A549 (cell line): ENCODE measurements at regions not wholly inside any gene's neighbourhood (a gene's known extent, or its start where the extent isn't known, plus 50 kb on each side); places are given as distances from the start of the nearest gene placed in this dataset.

Experiments used
- ATAC-seq, 2 experiments: fragments of 200-7000 bp in 1 of 2; fragments of >200 bp in 1 of 2; cut with Nextera tagmentation in 1 of 2; cut with Tn5 transposase in 1 of 2; 3 replicates each; pipeline versions ENCODE4 v1.8.0 to v1.9.1; 2018 to 2020; ENCODE audit warnings: mild to moderate bottlenecking in 1 of 2, moderate library complexity in 1 of 2
- CTCF ChIA-PET: fragments of 300-600 bp; sonication (Branson Sonifier 250); formaldehyde crosslinking; extraction: SDS; loops from one replicate; lab custom pipeline; 2021; ENCODE audit warnings: antibody characterized with exemption, inconsistent platforms; lab: Yijun Ruan, JAX
- POLR2A ChIA-PET: fragments of 350-600 bp; formaldehyde crosslinking; extraction: SDS; loops from one replicate; lab custom pipeline; 2021; ENCODE audit warnings: antibody characterized with exemption, inconsistent platforms; lab: Yijun Ruan, JAX
- DNase-seq, 2 experiments: peaks; one replicate each; pipeline versions ENCODE4 v3.0.0 to v3.0.0-alpha.2; 2011 to 2016; ENCODE audit warnings: low read depth in 1 of 2, low spot score in 1 of 2
- FAIRE-seq: peaks from 2 replicates; lab custom pipeline; 2011; peaks lifted over from hg19 to GRCh38; lab: Jason Lieb, UNC
- H3K27ac ChIP-seq, 2 experiments: fragments of >200 bp; sonication (Bioruptor Twin); formaldehyde crosslinking; 3 replicates each; pipeline ENCODE4 v1.5.1; 2016 to 2017
- H3K4me1 ChIP-seq: fragments of >200 bp; sonication (Bioruptor Twin); formaldehyde crosslinking; 3 replicates; pipeline ENCODE4 v1.6.1; 2016
- H3K4me2 ChIP-seq: fragments of >200 bp; sonication (Bioruptor Twin); formaldehyde crosslinking; 3 replicates; pipeline ENCODE4 v1.6.1; 2016
- H3K4me3 ChIP-seq: fragments of >200 bp; sonication (Bioruptor Twin); formaldehyde crosslinking; 3 replicates; pipeline ENCODE4 v1.5.1; 2016
- H3K9me3 ChIP-seq: fragments of >200 bp; sonication (Bioruptor Twin); formaldehyde crosslinking; 3 replicates; pipeline ENCODE4 v1.6.1; 2016
- BHLHE40 ChIP-seq: IDR thresholded peaks from 2 replicates; pipeline ENCODE4 v1.6.1; 2012; ENCODE audit warnings: low read depth, low read length, inconsistent platforms
- FOXS1 ChIP-seq: fragments of 250-450 bp; sonication (Bioruptor Pico); IDR thresholded peaks from 2 replicates; pipeline ENCODE4 v1.5.0; 2020; ENCODE audit warnings: mild to moderate bottlenecking, moderate library complexity
- GATA3 ChIP-seq: IDR thresholded peaks from 2 replicates; pipeline ENCODE4 v1.6.1; 2012; ENCODE audit warnings: borderline replicate concordance
- HMGXB4 ChIP-seq: fragments of 250-450 bp; sonication (Bioruptor Pico); IDR thresholded peaks from 2 replicates; pipeline ENCODE4 v1.5.0; 2021; ENCODE audit warnings: mild to moderate bottlenecking, moderate library complexity, borderline replicate concordance
- KDM5A ChIP-seq: fragments of 200-600 bp; sonication (generic); IDR thresholded peaks from 2 replicates; pipeline ENCODE4 v1.6.1; 2016; ENCODE audit warnings: antibody characterized with exemption, mild to moderate bottlenecking
- MYC ChIP-seq: IDR thresholded peaks from 2 replicates; pipeline ENCODE4 v1.6.1; 2012; ENCODE audit warnings: mild to moderate bottlenecking, inconsistent platforms, low read length, improper control_type of control experiment, borderline replicate concordance
- NPAS2 ChIP-seq: fragments of 250-450 bp; sonication (Bioruptor Pico); IDR thresholded peaks from 2 replicates; pipeline ENCODE4 v1.8.0; 2022; ENCODE audit warnings: mild to moderate bottlenecking, moderate library complexity, borderline replicate concordance
- PBX3 ChIP-seq: IDR thresholded peaks from 2 replicates; pipeline ENCODE4 v1.6.1; 2012
- REST ChIP-seq: fragments of 200-600 bp; sonication (generic); IDR thresholded peaks from 2 replicates; pipeline ENCODE4 v1.6.1; 2016; ENCODE audit warnings: antibody characterized with exemption, mild to moderate bottlenecking, moderate library complexity
- RFX5 ChIP-seq: fragments of 450-650 bp; IDR thresholded peaks from 2 replicates; pipeline ENCODE4 v1.7.1; 2014; ENCODE audit warnings: antibody characterized with exemption, mild to moderate bottlenecking, moderate library complexity
- ZNF302 ChIP-seq: fragments of 250-450 bp; sonication (Bioruptor Pico); IDR thresholded peaks from 2 replicates; pipeline ENCODE4 v1.9.0; 2021; ENCODE audit warnings: inconsistent platforms, mild to moderate bottlenecking, moderate library complexity
- ZSCAN20 ChIP-seq: fragments of 250-450 bp; sonication (Bioruptor Pico); IDR thresholded peaks from 2 replicates; pipeline ENCODE4 v1.8.0; 2022; ENCODE audit warnings: mild to moderate bottlenecking, moderate library complexity
- WGBS: methylation state at CpG from one replicate; pipeline ENCODE4 v1.1.6; 2017; ENCODE audit errors: missing lambda C conversion rate; 5-methylcytosine and 5-hydroxymethylcytosine counted together
- TF ChIP-seq, protein P1 (sequence below): IDR thresholded peaks from 2 replicates; pipeline ENCODE4 v1.6.1; 2012; ENCODE audit warnings: low read depth, borderline replicate concordance

GRCh38 chr5:52684051-52684450 lies 103.7 kb upstream of the ITGA1 start (continued):
- no peak for TF ChIP-seq HMGXB4
- no peak for TF ChIP-seq ZNF302
- no peak for TF ChIP-seq RFX5

DNA sequence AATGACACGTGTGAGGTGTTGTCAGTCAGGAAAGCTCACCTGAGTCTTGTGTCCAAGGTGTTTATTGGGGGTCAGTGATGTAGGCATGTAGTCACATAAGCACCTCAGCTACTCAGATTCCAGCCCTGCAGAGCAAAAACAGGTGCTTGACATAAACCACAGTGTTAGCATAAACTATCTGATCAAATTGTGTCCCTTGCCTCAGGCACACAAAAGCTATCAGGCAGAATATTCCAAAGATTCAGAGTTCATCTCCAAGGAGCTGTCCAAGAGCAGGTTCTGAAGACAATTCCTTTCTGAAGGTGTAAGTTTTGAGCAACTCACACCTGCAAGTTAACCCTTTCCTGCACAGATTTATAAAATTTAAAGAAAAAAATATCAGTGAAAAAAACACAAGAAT lies 102.2 kb upstream of the ITGA1 start:
- Histone ChIP-seq H3K27ac (no peak overlapping the region), H3K4me2 (no peak overlapping the region), H3K9me3 (no peaks in the 10 kb centered on the region), H3K4me1 (no peaks in the 10 kb centered on the region), H3K4me3 (no peak overlapping the region)
- TF ChIP-seq NPAS2 (no peak), PBX3 (no peak), REST (peak; percentile 77; the same call in 1 of the 2 replicates), GATA3 (no peak), FOXS1 (CRISPR knock-in tag) (no peak)
- TF ChIP-seq, protein P1, sequence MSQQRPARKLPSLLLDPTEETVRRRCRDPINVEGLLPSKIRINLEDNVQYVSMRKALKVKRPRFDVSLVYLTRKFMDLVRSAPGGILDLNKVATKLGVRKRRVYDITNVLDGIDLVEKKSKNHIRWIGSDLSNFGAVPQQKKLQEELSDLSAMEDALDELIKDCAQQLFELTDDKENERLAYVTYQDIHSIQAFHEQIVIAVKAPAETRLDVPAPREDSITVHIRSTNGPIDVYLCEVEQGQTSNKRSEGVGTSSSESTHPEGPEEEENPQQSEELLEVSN = no peak
- ATAC-seq (no peak), DNase-seq (no peak), FAIRE-seq (no peak)
- ChIA-PET CTCF (no interaction called here), POLR2A (no interaction called here)
- WGBS = 0% methylated on average over 1 of the region's 1 CpG

DNA sequence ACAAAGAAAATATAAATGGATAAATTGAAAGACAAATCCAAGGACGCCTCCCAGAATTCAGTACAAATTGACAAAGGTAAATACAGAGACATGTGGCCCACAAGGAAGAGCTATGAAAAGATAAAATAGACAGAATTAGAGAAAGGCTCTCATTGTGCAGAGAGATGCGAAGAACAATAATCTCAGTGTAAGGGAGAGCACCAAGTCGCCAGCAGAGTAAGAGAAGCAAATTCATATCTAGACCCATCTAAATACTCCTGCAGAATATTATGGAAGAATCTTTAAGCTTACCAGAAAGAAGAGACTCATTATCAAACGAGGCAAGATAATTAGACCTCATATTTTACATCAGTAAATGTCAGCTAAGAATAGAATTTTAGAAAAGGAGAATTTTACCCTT lies 101.7 kb upstream of the ITGA1 start:
- DNase-seq = no peak
- no peak overlapping the region for H3K4me2 ChIP-seq
- H3K27ac ChIP-seq = no peak overlapping the region
- H3K4me3 ChIP-seq = no peak overlapping the region
- FAIRE-seq = no peak
- ATAC-seq = no peak
- TF ChIP-seq KDM5A = no peak
- TF ChIP-seq REST = peak; percentile 36; the same call in 1 of the 2 replicates
- no peak for TF ChIP-seq MYC
- TF ChIP-seq BHLHE40 = no peak
- TF ChIP-seq ZSCAN20 (CRISPR knock-in tag) = no peak
- H3K4me1 ChIP-seq = no peaks in the 10 kb centered on the region
- CTCF ChIA-PET = no interaction called here
- no peaks in the 10 kb centered on the region for H3K9me3 ChIP-seq
- 37% methylated on average over 4 of the region's 4 CpGs for WGBS
- POLR2A ChIA-PET = no interaction called here
